A549 (cell line): ENCODE measurements at regions not wholly inside any gene's neighbourhood (a gene's known extent, or its start where the extent isn't known, plus 50 kb on each side); places are given as distances from the start of the nearest gene placed in this dataset.

Experiments
- CHD2 ChIP-seq: fragments of 150-350 bp; IDR thresholded peaks from 2 replicates; pipeline ENCODE4 v1.6.1; 2014; ENCODE audit warnings: low read length; ENCODE audit not compliant: partially characterized antibody
- CTCF ChIP-seq: fragments of >200 bp; sonication (Bioruptor Twin); formaldehyde crosslinking; IDR thresholded peaks from 3 replicates; pipeline ENCODE4 v1.5.1; 2016
- ELK1 ChIP-seq: fragments of 150-350 bp; IDR thresholded peaks from 2 replicates; pipeline ENCODE4 v1.6.1; 2014; ENCODE audit warnings: low read depth, mild to moderate bottlenecking, low read length
- KDM5A ChIP-seq: fragments of 200-600 bp; sonication (generic); IDR thresholded peaks from 2 replicates; pipeline ENCODE4 v1.6.1; 2016; ENCODE audit warnings: antibody characterized with exemption, mild to moderate bottlenecking
- NFE2L2 ChIP-seq: fragments of 150-350 bp; conservative IDR thresholded peaks from 2 replicates; pipeline ENCODE4 v1.6.1; 2014; ENCODE audit warnings: low read length
- RAD21 ChIP-seq, 2 experiments: fragments of >200 bp in 1 of 2; sonication (Bioruptor Twin) in 1 of 2; formaldehyde crosslinking in 1 of 2; IDR thresholded peaks in 1 of 2; conservative IDR thresholded peaks in 1 of 2; 2 replicates in 1 of 2; 3 replicates in 1 of 2; pipeline ENCODE4 v1.6.1; 2012 to 2018; ENCODE audit warnings: inconsistent platforms in 1 of 2
- RARB ChIP-seq: fragments of 250-450 bp; sonication (Bioruptor Pico); IDR thresholded peaks from 2 replicates; pipeline ENCODE4 v1.8.0; 2021; ENCODE audit warnings: mild to moderate bottlenecking, moderate library complexity
- REST ChIP-seq: fragments of 200-600 bp; sonication (generic); IDR thresholded peaks from 2 replicates; pipeline ENCODE4 v1.6.1; 2016; ENCODE audit warnings: antibody characterized with exemption, mild to moderate bottlenecking, moderate library complexity
- ZC3H11A ChIP-seq: fragments of 450-650 bp; IDR thresholded peaks from 2 replicates; pipeline ENCODE4 v1.6.1; 2014; ENCODE audit warnings: antibody characterized with exemption, mild to moderate bottlenecking
- ZNF302 ChIP-seq: fragments of 250-450 bp; sonication (Bioruptor Pico); IDR thresholded peaks from 2 replicates; pipeline ENCODE4 v1.9.0; 2021; ENCODE audit warnings: inconsistent platforms, mild to moderate bottlenecking, moderate library complexity

GRCh38 chr3:176959867-176960266 is 237.4 kb downstream of the TBL1XR1 start:
- TF ChIP-seq CTCF (no peak), CHD2 (no peak), RARB (no peak), RAD21 (conservative IDR thresholded peaks at IDR 0.05 in 1 of 2, IDR thresholded peaks at IDR 0.05 in 1 of 2) (no peak), REST (no peak), NFE2L2 (no peak), ELK1 (no peak), ZNF302 (no peak), KDM5A (no peak), ZC3H11A (no peak)
